AML-193 (cell line): ENCODE measurements at regions not wholly inside any gene's neighbourhood (a gene's known extent, or its start where the extent isn't known, plus 50 kb on each side); places are given as distances from the start of the nearest gene placed in this dataset.
"Not testable (repeated sequence)": the region's sequence is repeated elsewhere in the genome, so short reads cannot be mapped to it uniquely, and the experiment has no call there.

ENCODE experiments used
- DNase-seq, 2 experiments: peaks; one replicate each; lab custom pipeline; 2025; lab: John Stamatoyannopoulos, UW

DNA sequence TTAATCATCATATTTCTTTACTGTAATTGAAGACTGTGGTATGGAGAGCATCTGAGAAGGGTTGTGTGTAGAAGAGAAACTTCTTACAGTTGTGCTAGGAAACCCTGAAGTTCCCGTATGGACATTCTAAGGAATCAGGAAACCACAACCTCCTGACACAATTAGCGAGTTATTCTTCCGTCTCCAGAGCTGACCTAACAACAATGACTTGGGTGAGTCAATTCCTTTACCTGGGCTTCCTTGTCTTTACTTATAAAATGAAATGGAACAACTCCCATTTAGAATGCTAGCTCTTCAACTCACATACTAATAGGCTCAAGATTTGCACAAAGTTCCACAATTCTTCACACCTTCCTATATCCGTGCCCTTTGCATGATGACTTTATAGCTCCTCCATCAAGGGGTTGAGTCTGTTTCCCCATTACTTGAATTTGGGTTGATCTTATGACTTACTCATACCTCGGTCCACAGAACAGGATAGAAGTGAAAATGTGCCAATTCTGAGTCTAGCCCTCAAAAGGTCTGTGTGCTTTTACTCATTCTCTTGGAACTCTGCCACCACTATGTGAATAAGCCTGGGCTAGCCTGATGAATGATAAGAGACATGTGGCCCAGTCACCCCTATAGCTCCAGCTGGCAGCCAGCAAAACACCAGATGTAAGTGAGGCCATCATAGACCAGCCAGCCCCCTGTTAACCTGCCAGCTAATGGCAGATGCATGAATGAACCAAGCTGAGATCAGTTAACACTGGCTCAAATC, 459.4 kb downstream of the ETNK1 start:
- DNase-seq: no peak

DNA sequence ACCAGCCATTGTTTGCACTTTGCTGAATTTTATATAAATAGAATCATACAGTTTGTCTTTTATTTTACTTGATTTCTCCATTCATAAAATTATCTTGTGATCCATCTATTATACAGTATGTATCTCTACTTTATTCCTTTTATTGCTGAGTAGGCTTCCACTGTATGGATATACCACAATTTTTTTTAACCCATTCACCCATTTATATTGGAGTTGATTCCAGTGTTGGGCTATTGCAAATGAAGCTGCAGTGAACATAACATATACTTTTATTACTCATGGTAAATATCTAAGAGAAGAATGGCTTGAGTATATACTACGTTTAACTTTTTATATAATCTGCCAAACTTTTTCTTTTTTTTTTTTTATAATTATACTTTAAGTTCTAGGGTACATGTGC, 463.6 kb downstream of the ETNK1 start:
- no peak for DNase-seq

DNA sequence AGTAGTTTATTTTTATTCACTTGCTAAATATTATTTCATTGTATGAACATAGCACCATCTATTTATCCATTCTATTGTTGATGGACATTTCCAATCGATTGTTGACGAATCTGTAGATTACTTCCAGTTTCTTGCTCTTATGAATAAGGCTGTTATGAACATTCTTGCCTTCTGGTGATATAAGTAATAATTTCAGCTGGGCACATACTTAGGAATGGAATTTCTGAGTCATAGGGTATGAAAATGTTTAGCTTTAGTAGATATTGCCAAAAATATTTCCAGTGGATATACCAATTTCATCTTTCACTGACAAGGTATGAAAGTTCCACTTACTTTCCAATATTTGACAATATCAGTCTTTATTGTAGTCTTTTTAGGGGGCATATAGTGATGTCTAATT, 468.5 kb downstream of the ETNK1 start:
- no peak for DNase-seq

DNA sequence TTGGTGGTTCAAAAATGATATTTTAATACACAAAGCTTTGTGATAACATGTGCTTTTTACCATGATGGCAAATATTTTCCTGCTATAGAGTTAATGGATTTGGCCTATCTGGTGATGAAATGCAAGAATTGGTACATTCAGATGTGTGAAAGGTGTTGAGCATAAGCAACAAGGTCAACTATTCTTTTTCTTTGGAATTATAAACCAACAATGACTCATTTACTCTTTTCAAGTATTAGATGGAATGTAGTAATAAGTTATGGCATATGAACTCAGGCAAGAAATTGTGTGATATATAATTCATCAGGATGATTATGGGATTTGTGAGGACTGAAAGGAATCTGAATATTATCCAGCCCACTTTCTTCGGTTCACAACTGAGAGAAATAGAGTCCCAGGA, 471.4 kb downstream of the ETNK1 start:
- no peak for DNase-seq

DNA sequence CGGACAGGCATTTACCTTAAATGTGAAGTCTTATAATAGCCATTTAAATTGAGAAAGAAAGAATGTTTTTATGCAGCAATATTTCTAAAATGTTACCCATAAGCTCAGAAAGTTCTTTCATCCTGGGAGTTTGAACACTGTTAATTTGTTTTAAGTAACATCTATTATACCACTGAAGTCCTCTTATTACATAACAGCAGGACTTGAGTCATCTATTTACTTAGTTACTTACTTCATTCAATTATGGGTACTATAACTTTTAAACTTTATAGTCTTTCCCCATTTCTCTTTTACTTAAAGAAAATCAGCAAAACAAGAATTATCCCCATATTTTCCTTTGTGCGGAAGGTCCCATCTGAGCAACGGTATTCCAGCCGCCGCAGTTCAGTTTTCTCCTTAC, 473.1 kb downstream of the ETNK1 start:
- DNase-seq: no peak

DNA sequence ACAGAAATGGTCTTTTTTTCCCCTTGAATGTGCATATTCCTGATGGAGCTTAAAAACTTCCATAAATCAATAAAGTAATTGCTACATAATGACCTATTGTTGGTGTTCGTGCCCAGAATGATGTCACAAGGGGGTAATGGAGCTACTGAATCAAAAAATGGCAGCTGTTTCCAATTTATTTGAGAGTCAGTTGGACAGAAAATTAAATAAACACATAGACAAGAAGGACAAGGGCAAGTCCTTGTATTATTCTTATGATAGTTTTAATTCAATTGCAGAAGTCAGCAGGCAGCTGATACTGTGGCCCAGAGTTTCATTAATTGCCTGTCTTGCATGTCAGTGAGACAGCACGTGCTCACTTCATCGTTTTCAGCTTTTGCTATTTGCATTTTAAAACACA, 473.5 kb downstream of the ETNK1 start:
- DNase-seq: no peak

DNA sequence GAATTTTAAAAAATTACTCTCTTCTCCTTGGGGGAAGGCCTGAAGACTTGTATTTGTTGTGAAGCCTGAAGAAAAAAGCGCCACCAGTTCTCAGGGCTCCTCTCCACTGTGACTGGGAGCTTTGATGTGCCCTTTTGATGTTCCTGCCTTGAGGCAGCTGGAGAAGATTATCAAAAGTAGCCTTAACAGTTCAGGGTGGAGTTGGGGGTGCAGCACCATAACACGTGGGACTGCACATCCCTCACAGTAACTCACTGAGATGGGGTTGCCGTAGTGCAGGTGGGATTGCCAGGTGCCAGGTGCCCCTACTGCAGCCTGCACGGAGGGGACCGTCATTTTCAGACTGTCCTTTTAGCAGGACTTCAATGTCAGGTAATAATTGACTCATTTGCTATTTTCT, 474.1 kb downstream of the ETNK1 start:
- DNase-seq: no peak

DNA sequence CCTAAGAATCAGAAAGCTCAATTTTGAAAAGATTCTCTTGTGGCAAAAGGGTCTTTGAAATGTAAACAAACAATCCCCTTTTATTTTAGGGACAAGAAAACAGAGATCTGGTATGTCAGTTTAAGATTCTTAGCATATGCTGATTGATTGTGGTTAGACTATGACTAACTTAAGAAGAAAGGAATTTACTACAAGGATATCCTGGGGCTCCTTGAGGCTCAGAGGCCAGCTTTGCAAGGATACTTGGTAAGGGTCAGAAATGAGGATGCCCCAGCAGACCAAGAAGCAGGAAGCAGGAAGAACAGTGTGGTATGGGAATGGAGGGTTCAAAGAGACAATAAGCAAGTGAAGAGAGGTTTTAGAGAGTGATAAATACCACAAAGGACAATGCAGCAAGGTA, 474.6 kb downstream of the ETNK1 start:
- no peak for DNase-seq

DNA sequence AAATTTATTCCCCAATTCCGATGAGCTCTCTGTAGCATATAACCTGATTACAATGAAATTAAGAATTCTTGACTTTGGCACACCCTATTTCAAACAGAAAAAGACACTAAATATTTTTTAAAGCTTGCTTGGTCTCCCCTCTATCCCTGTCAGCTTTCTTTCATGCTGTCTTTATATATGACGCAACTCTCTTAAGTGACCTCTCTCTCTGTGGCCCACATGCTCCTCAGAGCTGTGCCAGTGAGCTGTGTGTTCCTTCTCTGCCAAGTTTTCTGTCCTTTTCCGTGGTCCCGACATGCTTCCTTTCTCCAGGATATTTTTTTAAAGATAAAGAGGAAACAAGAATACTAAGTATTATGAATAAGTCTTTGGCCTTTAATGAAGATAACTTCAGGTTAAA, 484.0 kb downstream of the ETNK1 start:
- no peak for DNase-seq

DNA sequence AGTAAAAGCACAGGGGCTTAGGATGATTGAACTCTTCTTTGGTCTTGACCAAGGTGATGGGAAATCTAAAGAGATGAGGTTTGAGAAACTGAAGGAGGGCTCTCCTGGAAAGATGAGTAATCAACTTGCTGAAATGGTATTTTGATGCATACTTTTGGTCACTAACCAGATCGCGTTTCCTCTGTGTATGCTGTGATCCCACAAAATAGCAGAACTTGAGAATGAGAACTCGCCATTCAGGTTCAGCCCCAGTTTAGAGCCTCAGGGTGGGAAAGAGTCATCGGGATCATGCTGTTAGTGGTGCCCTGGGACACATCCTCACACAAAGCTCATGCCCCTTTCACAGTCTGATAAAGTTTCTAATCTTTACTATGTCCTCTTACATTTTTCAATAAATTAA, 488.8 kb downstream of the ETNK1 start:
- no peak for DNase-seq

DNA sequence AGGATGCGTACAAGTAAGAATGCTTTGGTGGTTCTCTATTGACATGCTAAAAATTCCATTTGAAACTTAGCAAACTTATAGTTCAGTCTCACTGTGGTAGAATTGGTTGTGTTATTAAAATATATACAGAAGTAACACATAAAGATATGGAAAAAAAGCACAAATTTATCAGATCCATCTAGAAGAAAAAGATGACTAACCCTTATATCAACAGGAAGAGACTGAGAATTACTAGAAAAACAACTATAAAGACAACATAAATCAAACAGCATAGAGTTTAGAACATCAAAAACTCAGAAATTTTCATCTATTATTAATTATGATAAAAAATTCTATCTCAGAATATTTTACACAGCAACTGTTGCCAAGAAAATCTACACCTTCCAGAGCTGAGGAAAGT, 491.0 kb downstream of the ETNK1 start:
- DNase-seq: no peak

DNA sequence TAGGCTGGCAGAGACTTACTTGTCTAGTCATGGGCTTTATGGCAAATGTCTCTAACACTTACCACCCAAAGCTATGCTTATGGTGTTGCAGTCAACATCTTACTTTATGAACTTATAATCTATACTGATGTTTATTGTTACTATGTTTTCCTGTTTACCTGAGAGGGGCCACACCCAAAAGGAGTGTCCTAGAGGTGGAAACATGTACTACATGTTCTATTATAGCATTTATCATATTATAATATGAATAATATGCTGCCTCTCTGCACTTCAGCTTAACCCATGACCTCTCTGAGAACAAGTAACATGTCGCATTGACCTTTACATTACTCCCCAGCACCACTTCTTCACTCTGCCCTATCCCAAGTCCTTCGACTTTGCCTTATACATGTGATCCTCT, 501.8 kb downstream of the ETNK1 start:
- no peak for DNase-seq

DNA sequence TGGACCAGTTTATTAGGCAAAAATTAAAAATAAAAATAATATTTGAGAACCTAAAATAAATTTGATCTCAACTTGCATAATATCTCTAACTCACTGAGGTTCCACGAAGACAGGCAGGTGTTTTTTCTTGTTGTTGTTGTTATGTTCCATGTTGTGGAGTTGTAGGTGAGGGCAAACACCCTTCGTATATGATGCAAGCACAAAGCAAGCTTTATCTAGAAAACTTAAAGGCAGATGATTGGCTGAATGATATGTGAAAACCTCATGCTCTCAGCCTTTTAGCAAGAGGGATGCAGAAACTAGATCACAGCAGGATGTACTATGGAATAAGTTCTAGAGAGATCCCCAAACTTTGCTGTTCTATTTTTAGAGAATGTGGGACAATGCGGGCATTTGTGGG, 502.7 kb downstream of the ETNK1 start:
- no peak for DNase-seq

DNA sequence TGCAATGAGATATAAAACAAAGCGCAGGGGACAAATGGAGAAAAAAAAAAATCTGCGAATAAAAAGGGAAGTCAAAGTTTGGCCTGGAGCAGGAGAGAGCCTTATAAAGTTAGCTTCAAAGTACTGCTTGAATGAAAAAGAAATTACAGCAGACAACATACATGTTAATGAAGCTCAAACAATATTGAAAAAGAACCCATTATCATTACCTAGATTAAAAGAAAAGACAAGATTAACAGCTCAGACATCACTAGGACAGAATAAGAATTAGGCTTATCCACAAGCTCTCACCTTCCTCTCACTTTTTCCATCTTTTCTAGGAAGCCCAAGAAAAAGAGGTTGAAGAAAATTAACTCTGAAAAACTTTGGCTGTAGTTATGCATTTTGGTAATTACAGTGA, 503.5 kb downstream of the ETNK1 start:
- DNase-seq: no peak

DNA sequence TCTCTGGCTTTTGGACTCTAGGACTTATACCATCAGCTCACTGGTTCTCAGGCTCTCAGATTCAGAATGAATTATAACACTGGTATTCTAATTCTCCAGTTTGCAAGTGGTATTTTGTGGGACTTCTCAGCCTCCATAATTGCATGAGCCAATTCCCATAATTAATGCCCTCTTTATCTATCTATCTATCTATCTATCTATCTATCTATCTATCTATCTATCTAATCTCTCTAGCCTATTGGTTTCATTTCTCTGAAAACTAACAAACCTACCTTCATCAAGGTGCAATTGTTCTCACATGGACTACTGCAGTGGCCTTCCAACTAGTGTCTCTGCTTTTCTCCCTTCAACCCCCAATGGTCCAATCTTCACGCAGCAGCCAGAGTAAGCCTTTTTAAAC, 507.4 kb downstream of the ETNK1 start:
- DNase-seq: no peak

DNA sequence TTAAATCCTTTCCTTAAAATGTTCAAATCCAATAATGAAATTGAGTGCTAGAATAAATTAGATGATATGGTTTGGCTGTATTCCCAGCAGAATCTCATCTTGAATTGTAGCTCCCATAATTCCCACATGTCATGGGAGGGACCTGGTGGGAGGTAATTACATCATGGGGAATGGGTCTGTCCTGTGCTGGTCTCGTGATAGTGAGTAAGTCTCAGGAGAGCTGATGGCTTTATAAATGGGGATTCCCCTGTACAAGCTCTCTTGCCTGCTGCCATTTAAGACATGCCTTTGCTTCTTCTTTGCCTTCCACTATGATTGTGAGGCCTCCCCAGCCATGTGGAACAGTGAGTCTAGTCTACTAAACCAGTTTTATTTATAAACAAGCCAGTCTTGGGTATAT, 508.5 kb downstream of the ETNK1 start:
- no peak for DNase-seq

DNA sequence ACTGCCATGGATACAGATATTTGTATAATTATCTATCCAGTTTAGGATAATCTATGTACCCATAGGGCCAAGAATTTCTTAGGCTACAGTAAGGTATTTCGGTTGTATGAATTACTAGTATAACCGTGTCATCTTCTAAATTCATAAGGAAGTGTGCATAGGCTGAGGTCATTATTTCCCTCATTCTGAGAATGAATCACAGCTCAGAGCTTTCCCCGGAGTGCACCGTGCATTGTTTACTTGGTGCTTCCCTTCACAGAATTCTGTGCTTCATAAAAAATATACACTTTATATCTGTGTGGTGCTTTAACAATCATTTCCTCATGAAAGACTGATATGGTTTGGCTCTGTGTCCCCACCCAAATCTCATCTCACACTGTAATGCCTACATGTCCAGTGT, 514.1 kb downstream of the ETNK1 start:
- no peak for DNase-seq

DNA sequence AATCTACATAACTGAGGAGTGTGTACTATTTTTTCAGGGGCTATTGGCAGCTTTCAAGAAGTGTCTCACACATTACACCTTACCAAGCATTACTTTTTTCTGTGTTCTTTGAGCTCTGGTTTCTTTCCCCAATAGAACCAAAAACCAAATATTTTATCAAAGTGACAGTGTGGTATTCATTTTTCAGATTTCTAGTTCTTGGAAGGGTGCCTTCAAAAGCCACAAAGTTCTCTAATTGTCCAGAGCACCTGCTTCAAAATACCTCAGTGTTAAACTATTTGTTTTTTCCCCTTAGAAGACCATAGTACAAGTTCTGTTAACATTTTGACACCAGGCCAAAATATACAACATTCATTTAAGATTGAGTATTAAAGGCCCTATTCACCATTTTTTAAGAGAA, 515.7 kb downstream of the ETNK1 start:
- DNase-seq: no peak

DNA sequence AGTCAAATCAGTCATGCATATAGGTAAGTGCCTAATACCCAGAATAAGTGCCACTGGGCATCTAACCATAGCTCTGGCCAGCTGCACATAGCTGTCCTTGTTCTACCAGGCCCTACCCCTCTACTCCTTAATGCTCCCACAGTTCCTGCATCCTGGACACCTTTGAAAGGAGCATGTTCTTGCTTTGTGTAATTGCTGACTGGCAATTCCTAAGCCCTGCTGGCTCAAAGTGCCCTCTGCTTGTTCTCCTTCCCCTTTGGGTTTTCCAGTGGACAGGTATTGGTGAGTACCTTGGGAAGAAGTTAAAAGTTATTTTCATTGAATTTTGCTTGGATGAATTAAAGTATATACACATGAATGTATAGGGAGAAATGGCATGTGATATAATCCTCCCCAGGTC, 516.4 kb downstream of the ETNK1 start:
- DNase-seq: no peak

DNA sequence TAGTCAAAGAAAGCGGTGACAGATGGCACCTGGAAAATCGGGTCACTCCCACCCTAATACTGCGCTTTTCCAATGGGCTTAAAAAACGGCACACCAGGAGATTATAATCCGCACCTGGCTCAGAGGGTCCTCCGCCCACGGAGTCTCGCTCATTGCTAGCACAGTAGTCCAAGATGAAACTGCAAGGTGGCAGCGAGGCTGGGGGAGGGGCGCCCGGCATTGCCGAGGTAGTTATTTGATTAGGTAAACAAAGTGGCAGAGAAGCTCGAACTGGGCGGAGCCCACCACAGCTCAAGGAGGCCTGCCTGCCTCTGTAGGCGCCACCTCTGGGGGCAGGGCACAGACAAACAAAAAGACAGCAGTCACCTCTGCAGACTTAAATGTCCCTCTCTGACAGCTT, 521.1 kb downstream of the ETNK1 start:
- not testable (repeated sequence) for DNase-seq

DNA sequence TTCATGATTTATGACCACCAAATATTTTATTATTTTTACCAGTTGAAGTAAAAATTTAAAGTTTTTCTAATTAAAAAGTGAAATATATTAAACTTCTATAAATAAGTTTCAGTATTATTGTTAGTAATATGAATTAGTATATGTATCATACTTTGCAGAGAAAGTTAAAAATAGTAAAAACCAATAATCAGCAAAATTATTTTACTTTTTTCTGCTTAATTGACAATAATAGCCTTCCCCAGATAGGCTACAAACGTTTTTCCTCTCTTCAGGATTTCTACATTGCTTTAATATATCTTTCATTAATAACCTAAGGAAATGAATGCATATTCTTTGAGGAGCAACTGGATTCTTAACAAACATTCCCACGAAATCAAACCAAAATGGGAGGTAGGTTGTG, 543.5 kb downstream of the ETNK1 start:
- no peak for DNase-seq

DNA sequence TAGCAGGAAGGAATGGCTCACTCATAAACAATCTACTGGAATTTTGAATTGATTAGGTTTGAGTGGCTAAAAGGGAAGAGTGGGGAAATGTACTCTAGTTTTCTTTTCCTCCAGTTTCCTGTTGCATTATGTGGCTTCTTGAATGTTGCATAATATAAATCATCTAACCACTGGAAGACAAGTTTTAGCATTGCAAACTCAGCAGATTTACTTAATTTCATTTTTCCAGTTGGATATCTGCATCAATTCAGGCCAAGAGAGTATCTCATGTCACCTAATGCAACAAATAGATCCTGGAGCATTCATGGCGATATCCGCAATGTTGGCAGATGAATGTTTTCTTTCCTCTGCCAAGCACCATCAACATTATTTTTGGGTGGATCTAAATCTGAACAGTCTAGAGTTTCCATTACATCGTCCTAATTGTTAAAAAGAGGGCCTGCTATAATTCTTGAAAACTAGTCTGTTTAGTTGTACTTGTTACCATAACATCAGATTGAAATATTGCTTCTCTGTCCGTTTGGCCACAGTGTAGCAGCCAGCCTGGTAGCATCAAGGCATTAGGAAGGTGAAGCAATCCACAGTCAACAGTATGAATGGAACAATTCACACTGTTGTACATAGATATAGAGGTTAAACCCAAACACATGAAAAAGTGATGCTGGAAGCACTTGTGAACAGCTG, 544.2 kb downstream of the ETNK1 start:
- DNase-seq: no peak

DNA sequence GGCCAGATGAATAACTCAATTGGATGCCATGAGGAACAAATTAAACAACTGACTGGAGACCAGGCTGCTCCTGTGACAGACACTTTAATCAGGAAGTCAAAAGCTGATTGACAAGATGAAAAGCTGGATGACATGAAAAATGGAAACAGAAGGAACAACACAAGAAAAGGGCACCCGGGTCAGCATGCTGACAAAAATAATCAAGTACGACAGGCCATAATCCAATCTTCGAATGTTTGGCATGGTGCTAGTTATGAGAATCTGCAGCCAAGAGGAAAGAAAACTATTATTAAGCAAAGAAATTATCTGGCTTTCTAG, 544.7 kb downstream of the ETNK1 start:
- DNase-seq: no peak

DNA sequence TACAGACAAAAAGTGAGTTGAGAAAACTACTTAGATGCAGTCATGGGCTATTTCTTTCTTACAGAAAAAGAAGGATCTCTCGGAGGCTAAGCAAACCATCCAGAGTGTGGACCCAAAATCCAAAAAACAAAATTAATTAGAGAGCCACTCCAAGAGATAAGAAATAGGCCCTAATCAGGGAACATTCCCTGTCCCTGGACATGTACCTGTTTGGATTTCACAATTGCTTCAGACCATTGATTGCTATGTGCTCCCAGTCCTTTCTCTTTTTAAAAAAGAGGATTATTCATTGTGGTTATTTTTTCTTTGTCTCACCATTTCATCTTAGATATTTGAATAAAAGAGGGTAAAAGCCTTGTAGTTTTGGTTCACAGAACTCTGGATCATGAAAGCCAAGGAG, 549.9 kb downstream of the ETNK1 start:
- no peak for DNase-seq
